Motor neuron (in vitro differentiated cells): ENCODE measurements at regions not wholly inside any gene's neighbourhood (a gene's known extent, or its start where the extent isn't known, plus 50 kb on each side); places are given as distances from the start of the nearest gene placed in this dataset.

Source experiments
- ATAC-seq, 8 experiments: fragments of 200-7000 bp; cut with Tn5 transposase; replicated peaks in 6 of 8; 2 replicates each; pipeline ENCODE4 v1.8.0; 2021; ENCODE audit warnings: mild to moderate bottlenecking in 8 of 8, moderate library complexity in 8 of 8
- H3K27ac ChIP-seq, 2 donors: fragments of 250-450 bp; sonication (Bioruptor Pico); 2 replicates each; pipeline ENCODE4 v1.9.0; 2021; ENCODE audit warnings: antibody characterized with exemption in 2 of 2, mild to moderate bottlenecking in 2 of 2, moderate library complexity in 1 of 2
- H3K4me1 ChIP-seq, 2 donors: fragments of 250-450 bp; sonication (Bioruptor Pico); replicated peaks in 1 of 2; 2 replicates each; pipeline ENCODE4 v1.6.1; 2021; ENCODE audit warnings: antibody characterized with exemption in 2 of 2, mild to moderate bottlenecking in 2 of 2, moderate library complexity in 1 of 2
- H3K4me3 ChIP-seq, 5 donors: fragments of 250-450 bp; sonication (Bioruptor Pico); 2 replicates each; pipeline ENCODE4 v1.9.0; 2021; ENCODE audit warnings: antibody characterized with exemption in 5 of 5, mild to moderate bottlenecking in 5 of 5, moderate library complexity in 4 of 5
- WGBS, 10 experiments: fragments of 450-650 bp; shearing (Covaris generic); methylation state at CpG; one replicate each; pipeline ENCODE4 v1.0.0; 2022; 5-methylcytosine and 5-hydroxymethylcytosine counted together
- in situ Hi-C, 9 experiments: fragments of 400-800 bp; cut with MboI; loops; one replicate each; pipeline ENCODE4 v1.15.0; 2021; ENCODE audit warnings: low sequenced_read_pairs in 9 of 9, low pct_unique_long_range_greater_than_20kb in 2 of 9; ENCODE audit not compliant: unreplicated experiment in 9 of 9

DNA sequence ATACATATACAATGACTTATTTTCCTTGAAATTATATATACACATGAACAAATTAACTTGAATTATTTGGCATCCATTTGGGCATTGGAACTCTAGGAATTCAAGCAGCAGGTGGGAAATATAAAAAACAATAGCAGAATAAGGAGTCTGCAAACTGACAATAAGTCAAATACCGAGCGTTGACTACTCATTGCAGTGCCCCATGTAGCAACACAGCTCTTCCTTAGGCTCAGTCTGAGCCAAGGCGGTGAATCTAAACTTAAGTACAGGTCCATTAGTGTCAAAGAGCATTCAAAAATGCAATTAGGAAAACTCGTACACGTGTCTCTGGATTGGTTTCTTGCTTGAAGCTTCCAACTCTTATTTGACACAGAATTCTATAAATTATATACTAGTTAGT is 462.5 kb upstream of the KLF12 start:
- no peak overlapping the region for H3K27ac ChIP-seq
- no peak overlapping the region for H3K4me3 ChIP-seq
- ATAC-seq, result no peak
- H3K4me1 ChIP-seq, result no peaks in the 10 kb centered on the region
- WGBS, 10 experiments, result 8 to 90% (median 75%) methylated on average over 1 to 5 of the region's 5 CpGs; no CpG with 5 or more reads in 1 of the 10 experiments
- in situ Hi-C loops, result no loop called here

DNA sequence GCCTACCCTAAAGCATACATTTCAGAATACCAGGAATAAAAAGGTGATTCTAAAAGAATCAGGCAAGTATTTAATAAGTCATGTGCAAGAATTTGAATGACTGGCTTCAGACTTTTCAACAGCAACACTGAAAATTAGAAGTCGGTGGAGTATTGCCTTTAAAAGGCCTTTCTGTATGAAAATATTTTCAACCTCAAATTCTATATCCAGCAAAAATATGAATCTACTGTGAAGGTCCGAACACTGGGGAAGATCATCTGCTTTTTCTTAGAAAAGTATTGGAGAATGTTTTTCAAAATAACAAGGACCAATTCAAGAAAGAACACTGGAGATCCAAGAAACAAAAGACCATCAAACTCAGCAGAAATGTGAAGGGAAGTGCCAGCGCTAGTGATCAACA is 459.5 kb upstream of the KLF12 start:
- Histone ChIP-seq H3K27ac (no peak overlapping the region), H3K4me3 (no peak overlapping the region), H3K4me1 (no peaks in the 10 kb centered on the region)
- ATAC-seq, result no peak
- in situ Hi-C loops, result no loop called here
- 47 to 93% (median 84%) methylated on average over 2 to 3 of the region's 3 CpGs for WGBS, 10 experiments

DNA sequence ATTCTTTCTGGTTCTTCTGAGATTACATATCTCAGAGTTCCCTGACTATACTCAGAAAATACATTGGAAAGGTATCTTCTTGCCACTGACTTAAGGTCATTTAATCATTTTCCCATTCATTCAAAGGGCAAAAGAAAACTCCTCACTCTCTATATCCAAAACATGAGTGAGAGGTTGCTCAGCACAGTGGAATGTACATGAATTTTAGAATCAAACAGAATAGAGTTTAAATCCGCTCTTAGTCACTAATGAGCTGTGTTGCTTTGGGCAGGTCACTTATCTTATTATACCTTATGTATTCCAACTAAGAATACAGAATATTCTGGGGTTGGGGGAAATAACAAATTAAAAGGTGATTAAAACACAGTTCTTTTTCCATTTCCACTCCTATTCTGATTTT is 452.6 kb upstream of the KLF12 start:
- Histone ChIP-seq H3K27ac (no peak overlapping the region), H3K4me3 (no peak overlapping the region), H3K4me1 (no peaks in the 10 kb centered on the region)
- in situ Hi-C loops, result no loop called here
- WGBS, 10 experiments, result 22 to 100% (median 94%) methylated on average over 1 of the region's 1 CpG; no CpG with 5 or more reads in 4 of the 10 experiments
- ATAC-seq, result peak in 2 of 8 experiments; percentile 66 to 71

DNA sequence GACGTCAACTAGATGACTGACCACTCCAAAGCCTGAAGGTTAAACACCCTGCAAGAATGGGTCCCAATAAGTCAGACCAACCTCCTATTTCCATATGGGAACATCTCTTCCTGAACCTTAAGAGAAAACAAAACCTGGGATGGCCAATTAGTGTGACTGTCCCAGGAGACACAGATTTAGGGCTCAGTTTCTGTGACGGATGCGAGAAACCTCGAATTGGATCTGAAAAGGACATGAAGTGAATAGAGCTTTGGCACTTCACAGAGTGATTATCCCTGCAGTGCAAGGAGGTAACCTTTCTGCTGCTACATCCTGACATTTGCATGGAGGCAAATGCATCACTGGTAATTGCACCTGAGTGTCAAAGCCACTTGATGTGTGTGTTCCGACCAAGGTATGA is 442.2 kb upstream of the KLF12 start:
- WGBS, 10 experiments, result 73 to 100% (median 78%) methylated on average over 1 to 5 of the region's 5 CpGs; no CpG with 5 or more reads in 1 of the 10 experiments
- in situ Hi-C loops, result no loop called here
- Histone ChIP-seq H3K4me3 (no peak overlapping the region), H3K27ac (peak overlapping the region; percentile 58 to 71), H3K4me1 (peaks cover 18 to 19% of the 10 kb centered on the region in 2 donors)
- no peak for ATAC-seq

DNA sequence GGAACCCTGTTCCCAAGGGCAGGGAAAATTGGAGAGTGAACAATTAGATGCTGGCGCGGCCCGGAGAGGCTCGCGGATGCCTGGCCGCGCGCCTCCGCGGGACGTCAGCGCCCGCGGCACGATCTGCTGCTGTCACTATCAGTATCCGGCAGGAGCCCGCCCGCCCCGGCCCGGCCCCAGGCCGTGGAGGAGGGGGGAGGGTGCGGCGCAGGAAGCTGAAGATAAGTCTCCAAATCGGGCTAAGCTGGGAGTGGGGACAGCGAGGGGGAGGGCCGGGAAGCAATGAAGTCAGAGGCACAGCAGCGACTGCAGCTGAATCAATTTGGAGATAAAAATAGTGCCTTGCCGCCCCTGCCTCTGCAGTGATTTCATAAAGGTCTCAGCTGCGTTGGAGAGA is 441.5 kb upstream of the KLF12 start:
- in situ Hi-C loops, result no loop called here
- Histone ChIP-seq H3K27ac (peak overlapping the region; percentile 58 to 71), H3K4me1 (peaks cover 18 to 20% of the 10 kb centered on the region in 2 donors), H3K4me3 (peak overlapping the region; percentile 22 to 37 (median 25))
- WGBS, 10 experiments, result 0% methylated on average over 1 to 3 of the region's 29 CpGs; no CpG with 5 or more reads in 8 of the 10 experiments
- ATAC-seq, result peak; percentile 94 to 99 (median 97)

DNA sequence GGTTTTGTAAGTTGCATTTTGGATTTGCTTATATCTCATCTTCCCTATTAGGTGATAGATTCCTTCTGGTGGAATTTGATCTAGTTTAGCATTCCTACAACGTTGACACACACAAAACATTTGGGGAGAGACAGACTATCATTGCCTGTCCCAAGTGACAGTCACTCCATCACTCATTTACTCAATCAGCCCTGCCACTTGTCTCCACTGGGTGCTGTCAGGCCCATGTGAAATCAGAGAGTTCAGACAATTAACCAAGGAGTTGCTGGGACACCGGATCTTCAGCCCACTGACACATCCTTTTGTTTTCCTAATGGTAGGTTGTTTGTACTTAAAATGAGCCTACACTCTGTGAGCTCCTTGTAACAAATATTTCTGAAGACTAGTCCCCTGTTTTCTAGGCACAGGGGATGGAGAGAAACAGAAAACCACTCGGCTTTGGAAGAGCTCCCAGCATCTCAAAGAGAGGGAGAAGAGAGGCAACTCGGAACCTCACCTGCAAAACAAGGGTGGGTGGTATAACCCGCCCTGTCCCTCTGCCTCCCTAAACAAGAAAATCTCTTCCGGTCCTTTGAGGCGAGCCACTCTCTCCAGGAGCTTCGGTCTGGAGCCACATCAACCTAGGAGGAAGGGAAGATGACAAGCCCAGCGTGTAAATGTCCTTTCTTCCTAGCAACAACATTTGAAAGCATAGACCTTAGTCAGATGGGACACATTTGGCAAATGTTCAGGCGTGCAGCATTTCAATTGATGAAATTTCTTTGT is 440.9 kb upstream of the KLF12 start:
- 20 to 80% (median 25%) methylated on average over 2 to 9 of the region's 10 CpGs; no CpG with 5 or more reads in 3 of the 10 experiments for WGBS, 10 experiments
- Histone ChIP-seq H3K4me1 (peaks cover 18 to 22% of the 10 kb centered on the region in 2 donors), H3K4me3 (peak overlapping the region; percentile 22 to 37 (median 25)), H3K27ac (peak overlapping the region; percentile 58 to 71)
- peak; percentile 41 to 72 (median 58) for ATAC-seq
- in situ Hi-C loops, result no loop called here

DNA sequence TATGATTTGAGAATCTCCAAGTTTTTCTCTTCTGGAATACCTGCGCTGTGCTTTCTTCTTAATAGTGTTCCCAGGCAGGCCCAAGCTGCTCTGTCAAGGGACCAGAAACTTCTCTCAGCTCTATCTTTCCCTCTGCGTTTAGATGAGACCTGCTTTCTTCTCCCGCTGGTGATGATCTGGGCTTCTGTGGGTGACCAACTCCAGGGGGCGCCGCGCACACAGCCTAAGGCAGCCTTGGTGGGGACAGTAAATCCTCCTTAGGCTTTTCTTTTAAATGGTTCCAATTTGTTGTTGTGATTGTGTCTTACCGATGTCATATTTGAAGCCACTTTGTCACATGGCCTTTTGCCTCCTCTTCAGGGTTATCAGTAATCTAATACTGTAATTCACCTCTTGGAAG is 439.4 kb upstream of the KLF12 start:
- WGBS, 10 experiments, result 20 to 94% (median 83%) methylated on average over 2 to 7 of the region's 7 CpGs; no CpG with 5 or more reads in 3 of the 10 experiments
- ATAC-seq, result no peak
- Histone ChIP-seq H3K4me1 (peaks cover 18 to 22% of the 10 kb centered on the region in 2 donors), H3K27ac (no peak overlapping the region), H3K4me3 (no peak overlapping the region)
- in situ Hi-C loops, result no loop called here

DNA sequence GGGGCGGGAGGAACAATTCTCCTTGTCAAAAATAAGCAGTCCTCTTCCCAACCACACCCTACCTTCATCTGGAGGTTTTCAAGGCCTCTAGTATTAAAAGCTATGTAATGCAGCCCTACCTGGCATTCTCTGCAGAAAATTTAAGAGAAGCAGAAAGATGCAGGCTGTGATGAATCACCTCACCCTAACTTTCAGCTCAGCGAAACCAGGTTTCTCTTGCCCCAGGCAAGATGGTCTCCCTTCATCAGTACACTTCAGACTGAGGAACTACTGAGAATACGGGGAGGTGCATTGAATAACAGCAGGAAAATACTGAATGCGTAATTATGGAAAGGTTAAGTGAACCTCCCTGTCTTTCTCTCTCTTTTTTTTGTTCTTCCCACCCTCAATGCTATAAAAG is 437.6 kb upstream of the KLF12 start:
- Histone ChIP-seq H3K4me1 (peaks cover 18 to 19% of the 10 kb centered on the region in 2 donors), H3K4me3 (no peak overlapping the region), H3K27ac (no peak overlapping the region)
- in situ Hi-C loops, result no loop called here
- WGBS, 10 experiments, result 61 to 100% (median 90%) methylated on average over 2 to 4 of the region's 4 CpGs; no CpG with 5 or more reads in 2 of the 10 experiments
- ATAC-seq, result no peak

DNA sequence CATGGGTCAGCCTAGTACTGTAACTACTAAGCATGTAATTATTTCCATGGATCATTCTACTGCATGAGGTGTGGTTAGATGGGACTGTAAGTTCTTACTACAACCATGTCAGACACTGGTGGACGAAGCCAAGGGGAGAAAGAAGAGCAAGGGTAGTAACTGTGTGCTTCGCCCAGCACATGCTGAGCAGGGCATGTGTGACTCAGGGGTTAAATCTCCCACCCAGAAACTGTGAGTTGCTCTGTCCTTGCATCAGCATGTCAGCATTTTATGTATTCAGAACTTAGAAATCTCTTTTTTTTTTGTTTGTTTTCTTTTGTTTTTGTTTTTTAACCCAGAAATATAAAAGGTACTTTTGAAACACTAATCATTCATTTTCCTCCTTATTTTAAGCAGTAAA is 436.6 kb upstream of the KLF12 start:
- Histone ChIP-seq H3K27ac (no peak overlapping the region), H3K4me3 (no peak overlapping the region), H3K4me1 (peaks cover 11 to 14% of the 10 kb centered on the region in 2 donors)
- 71 to 100% (median 94%) methylated on average over 1 to 2 of the region's 2 CpGs; no CpG with 5 or more reads in 3 of the 10 experiments for WGBS, 10 experiments
- ATAC-seq, result peak in 4 of 8 experiments; percentile 2 to 55 (median 31)
- in situ Hi-C loops, result no loop called here

DNA sequence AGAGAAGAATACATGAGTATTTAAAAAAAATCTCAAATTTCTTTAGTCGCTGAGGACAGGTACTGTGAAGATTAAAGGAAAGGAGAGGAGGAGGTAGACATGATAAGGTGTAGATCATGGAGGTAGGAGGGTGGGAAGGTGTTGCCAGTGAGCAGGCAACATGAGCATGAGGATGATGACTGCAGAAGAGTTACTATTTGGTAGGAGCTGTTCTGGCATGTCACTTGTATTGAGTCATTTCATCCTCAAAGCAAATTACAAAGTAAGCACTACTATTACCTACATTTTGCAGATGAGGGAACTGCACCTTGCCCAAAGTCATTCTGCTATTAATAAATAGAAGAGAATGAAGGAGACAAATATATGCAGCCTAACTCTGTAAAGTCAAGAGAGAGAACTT is 435.8 kb upstream of the KLF12 start:
- Histone ChIP-seq H3K4me1 (peaks cover 7 to 10% of the 10 kb centered on the region in 2 donors), H3K27ac (no peak overlapping the region), H3K4me3 (no peak overlapping the region)
- in situ Hi-C loops, result no loop called here
- ATAC-seq, result no peak
- WGBS, 10 experiments, result 50 to 100% (median 92%) methylated on average over 1 of the region's 1 CpG; no CpG with 5 or more reads in 1 of the 10 experiments

DNA sequence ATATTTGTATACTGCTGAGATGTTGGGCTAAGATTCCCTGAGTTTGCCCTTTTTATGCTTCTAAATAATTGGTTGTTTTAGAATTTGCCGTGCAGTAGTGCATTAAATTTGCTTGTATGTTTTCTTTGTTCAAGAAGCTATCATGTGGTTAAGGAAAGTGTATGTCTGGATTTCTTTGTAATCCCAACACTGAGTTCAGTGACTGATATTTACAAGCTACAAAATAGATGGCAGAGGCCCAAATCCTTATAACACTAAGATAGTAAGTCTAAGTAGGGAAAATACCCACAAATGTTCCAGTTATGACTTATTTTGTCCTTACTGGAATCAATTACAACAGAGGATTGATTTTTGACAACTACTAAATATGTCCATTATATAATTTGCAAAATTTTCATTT is 435.0 kb upstream of the KLF12 start:
- in situ Hi-C loops, result no loop called here

DNA sequence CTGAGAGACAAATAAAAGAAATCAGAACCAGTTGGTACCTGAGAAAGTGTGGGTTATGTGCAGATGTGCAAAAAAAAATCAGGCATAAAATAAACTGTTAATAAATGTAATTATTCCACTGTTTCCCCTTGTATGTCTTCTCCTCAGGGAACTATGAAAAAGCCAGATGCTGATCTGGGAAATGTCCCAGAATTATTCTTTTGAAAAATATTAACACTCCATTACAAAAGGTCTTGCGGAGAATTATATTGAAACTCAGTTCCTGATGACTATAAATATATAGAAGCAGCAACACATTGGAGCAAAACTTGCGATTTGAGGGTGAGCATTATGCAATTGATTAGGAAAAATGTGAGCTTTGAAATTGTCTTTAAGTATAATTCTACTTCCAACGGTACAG is 433.3 kb upstream of the KLF12 start:
- no peak for ATAC-seq
- H3K4me1 ChIP-seq, result peaks cover 3 to 7% of the 10 kb centered on the region in 2 donors
- 60 to 100% (median 95%) methylated on average over 1 to 3 of the region's 3 CpGs; no CpG with 5 or more reads in 1 of the 10 experiments for WGBS, 10 experiments
- in situ Hi-C loops, result no loop called here
- no peak overlapping the region for H3K4me3 ChIP-seq
- H3K27ac ChIP-seq, result no peak overlapping the region

More for the DNA sequence above, 435.0 kb upstream of the KLF12 start:
- H3K4me1 ChIP-seq, result peaks cover 3 to 7% of the 10 kb centered on the region in 2 donors
- WGBS, 10 experiments, result 0 to 13% (median 0%) methylated on average over 1 of the region's 1 CpG; no CpG with 5 or more reads in 2 of the 10 experiments
- no peak overlapping the region for H3K4me3 ChIP-seq
- H3K27ac ChIP-seq, result no peak overlapping the region
- ATAC-seq, result no peak

DNA sequence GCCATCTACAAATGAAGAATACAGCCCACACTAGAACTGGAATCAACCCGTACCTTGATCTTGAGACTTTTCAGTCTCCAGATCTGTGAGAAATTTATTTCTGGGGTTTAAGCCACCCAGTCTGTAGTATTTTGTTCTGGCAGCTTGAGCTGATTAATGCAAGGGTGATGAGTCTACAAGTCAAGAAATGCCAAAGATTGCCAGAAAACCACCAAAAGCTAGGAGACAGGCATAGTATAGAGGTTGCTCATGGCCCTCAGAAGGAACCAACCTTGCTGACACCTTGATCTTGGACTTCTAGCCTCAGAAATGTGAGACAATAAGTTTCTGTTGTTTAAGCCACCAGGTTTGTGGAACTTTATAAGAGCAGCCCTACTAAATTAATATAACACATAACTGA is 428.2 kb upstream of the KLF12 start:
- WGBS, 10 experiments, result 80 to 100% (median 100%) methylated on average over 1 of the region's 1 CpG; no CpG with 5 or more reads in 6 of the 10 experiments
- H3K4me1 ChIP-seq, result peaks cover 9% of the 10 kb centered on the region in 2 donors
- in situ Hi-C loops, result no loop called here
- ATAC-seq, result no peak
- H3K4me3 ChIP-seq, result no peak overlapping the region
- H3K27ac ChIP-seq, result no peak overlapping the region

DNA sequence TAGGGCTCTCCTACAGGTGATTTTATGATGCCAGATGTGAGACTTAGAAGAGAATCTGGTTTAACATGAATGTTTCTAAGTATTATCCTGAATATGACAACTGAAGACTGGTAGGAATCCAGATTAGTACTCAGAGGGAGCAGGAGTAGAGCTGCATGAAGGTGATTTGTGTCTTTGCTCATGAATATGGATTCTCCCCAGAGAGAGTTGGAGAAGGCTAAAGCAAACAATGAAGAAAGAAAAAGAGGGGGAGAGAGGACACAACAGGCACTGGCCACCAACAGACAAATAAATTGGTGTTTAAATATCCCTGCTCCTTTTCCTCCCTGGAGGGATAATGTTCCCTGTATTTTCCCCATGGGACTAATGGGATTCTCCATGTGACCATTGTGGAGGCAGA is 427.0 kb upstream of the KLF12 start:
- Histone ChIP-seq H3K4me3 (no peak overlapping the region), H3K4me1 (peaks cover 11 to 15% of the 10 kb centered on the region in 2 donors), H3K27ac (no peak overlapping the region)
- in situ Hi-C loops, result no loop called here
- peak in 5 of 8 experiments; percentile 60 to 85 (median 81) for ATAC-seq
